ENCODE measurements at regions not wholly inside any gene's neighbourhood (a gene's known extent, or its start where the extent isn't known, plus 50 kb on each side); places are given as distances from the start of the nearest gene placed in this dataset.
"Not testable (repeated sequence)": the region's sequence is repeated elsewhere in the genome, so short reads cannot be mapped to it uniquely, and the experiment has no call there.

DNA sequence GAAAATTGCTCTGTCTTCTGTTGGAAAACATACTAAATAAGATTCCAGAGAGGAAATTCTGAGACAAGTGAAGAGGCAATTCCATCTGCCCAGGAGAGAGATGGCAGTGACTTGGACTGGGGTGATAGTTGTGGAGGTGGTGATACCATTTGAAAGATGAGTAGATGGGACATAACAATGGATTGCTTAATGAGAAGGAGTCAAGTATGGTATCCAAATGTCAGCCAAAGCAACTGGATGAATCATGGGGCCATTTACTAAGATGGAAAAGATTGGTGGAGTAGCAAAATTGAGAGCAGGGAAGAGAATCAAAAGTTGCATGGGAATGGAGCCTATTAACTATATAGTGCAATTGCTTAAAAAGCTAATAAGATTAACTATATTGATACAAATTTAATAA lies 222.1 kb downstream of the ETAA1 start:
- Mint-ChIP-seq H3K4me1 (no peaks in the 10 kb centered on the region), H3K4me3 (no peak overlapping the region), H3K27ac (ENCODE audit: low read depth) (no peak overlapping the region), H3K36me3 (ENCODE audit: insufficient read depth) (no peaks in the 10 kb centered on the region), H3K9me3 (no peaks in the 10 kb centered on the region), H3K27me3 (no peaks in the 10 kb centered on the region)
- no peak for DNase-seq (ENCODE audit: low spot score in 2 of 2)
- ATAC-seq (replicated peaks; ENCODE audit: extremely low read depth, poor library complexity, severe bottlenecking) = no peak

DNA sequence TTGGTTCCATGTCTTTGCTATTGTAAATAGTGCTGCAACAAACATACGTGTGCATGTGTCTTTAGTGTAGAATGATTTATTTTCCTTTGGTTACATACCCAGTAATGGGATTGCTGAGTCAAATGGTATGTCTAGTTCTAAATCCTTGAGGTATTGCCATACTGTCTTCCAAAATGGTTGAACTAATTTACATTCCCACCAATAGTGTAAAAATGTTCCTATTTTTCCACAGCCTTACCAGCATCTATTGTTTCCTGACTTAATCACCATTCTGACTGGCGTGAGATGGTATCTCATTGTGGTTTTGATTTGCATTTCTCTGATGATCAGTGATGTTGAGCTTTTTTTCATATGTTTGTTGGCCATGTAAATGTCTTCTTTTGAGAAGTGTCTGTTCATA lies 226.6 kb downstream of the ETAA1 start:
- H3K27ac Mint-ChIP-seq (ENCODE audit: low read depth); ATAC-seq (replicated peaks; ENCODE audit: extremely low read depth, poor library complexity, severe bottlenecking); H3K27me3 Mint-ChIP-seq; H3K36me3 Mint-ChIP-seq (ENCODE audit: insufficient read depth); H3K9me3 Mint-ChIP-seq; H3K4me3 Mint-ChIP-seq; H3K4me1 Mint-ChIP-seq; DNase-seq (ENCODE audit: low spot score in 2 of 2): not testable (repeated sequence)

DNA sequence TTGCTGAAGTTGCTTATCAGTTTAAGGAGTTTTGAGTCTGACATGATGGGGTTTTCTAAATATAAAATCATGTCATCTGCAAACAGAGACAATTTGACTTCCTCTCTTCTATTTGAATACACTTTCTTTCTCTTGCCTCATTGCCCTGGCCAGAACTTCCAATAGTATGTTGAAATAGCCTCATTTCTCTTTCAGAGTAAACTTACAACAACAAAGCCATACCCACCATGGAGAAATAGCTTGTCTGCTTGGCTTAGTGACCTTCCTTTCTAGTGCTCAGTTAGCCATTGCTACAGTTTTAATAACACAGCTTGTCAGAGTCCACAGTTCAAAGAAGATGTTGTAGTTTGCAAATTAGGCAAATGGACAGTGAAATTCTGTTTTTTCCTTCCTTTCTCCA lies 228.0 kb downstream of the ETAA1 start:
- ATAC-seq (replicated peaks; ENCODE audit: extremely low read depth, poor library complexity, severe bottlenecking) = no peak
- Mint-ChIP-seq H3K4me1 (no peaks in the 10 kb centered on the region), H3K4me3 (no peak overlapping the region), H3K27ac (ENCODE audit: low read depth) (no peak overlapping the region), H3K27me3 (no peaks in the 10 kb centered on the region), H3K36me3 (ENCODE audit: insufficient read depth) (no peaks in the 10 kb centered on the region), H3K9me3 (peaks cover 5% of the 10 kb centered on the region)
- no peak for DNase-seq (ENCODE audit: low spot score in 2 of 2)

DNA sequence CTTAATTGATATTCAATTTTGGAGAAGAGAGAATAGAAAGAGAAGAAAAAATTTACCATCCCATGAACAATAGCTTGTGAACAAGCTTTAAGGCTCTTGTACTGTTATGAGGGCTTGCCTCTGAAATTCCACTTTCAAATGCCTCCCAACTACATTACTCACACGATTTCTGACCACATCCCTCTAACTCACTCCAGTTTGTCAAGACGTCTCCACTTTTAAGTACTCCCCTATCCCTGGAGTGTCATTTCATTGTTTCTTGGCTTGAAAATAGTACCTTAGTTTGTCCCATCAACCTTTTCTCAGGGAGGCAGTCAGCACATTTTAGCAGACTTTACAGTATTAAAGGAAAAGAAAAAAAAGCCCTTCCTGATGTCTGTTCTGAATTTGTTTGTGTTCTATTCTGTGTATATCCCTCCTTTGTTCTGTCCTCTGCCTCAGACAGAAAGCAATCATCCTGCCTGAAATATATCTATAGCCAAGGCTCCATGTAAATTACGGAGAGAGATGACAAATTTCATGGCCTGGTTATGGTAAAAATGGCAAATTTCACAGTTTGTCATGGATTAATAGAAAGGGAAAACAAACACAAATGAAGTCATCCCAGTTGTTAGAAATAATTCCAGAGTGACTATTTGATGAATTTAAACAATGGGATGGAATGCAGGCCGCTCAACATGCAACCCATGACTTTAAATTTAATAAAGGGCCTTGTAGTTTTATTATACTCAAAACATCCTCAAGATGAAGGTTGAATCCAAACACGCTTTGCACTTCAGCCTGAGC lies 228.8 kb downstream of the ETAA1 start:
- peaks cover 5% of the 10 kb centered on the region for H3K9me3 Mint-ChIP-seq
- H3K36me3 Mint-ChIP-seq (ENCODE audit: insufficient read depth) = no peaks in the 10 kb centered on the region
- no peaks in the 10 kb centered on the region for H3K4me1 Mint-ChIP-seq
- DNase-seq (ENCODE audit: low spot score in 2 of 2) (no peak), ATAC-seq (replicated peaks; ENCODE audit: extremely low read depth, poor library complexity, severe bottlenecking) (no peak)
- H3K27ac Mint-ChIP-seq (ENCODE audit: low read depth) = no peak overlapping the region
- no peak overlapping the region for H3K4me3 Mint-ChIP-seq
- H3K27me3 Mint-ChIP-seq = no peaks in the 10 kb centered on the region

DNA sequence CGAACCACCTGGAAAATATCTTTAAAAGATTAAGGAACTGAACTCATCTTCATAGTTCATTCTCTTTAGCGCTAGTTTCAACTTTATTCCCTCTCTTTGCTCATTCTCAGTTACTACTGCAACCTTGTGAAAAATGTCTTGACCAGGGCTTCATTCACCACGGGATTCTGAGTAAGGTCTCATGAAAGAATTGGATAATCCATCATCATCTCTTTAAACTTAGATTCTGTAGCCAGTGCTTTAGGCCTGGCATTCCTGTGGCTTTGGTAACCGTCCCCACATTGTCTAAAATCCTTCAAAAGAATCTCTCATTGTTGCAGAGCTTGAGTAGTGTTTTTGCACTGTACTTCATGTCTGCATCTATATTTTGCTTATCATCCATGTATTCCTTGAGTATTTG lies 229.5 kb downstream of the ETAA1 start:
- no peaks in the 10 kb centered on the region for H3K27me3 Mint-ChIP-seq
- H3K27ac Mint-ChIP-seq (ENCODE audit: low read depth) = no peak overlapping the region
- ATAC-seq (replicated peaks; ENCODE audit: extremely low read depth, poor library complexity, severe bottlenecking) (no peak), DNase-seq (ENCODE audit: low spot score in 2 of 2) (no peak)
- H3K4me1 Mint-ChIP-seq = no peaks in the 10 kb centered on the region
- H3K4me3 Mint-ChIP-seq = no peak overlapping the region
- peaks cover 5% of the 10 kb centered on the region for H3K9me3 Mint-ChIP-seq
- no peaks in the 10 kb centered on the region for H3K36me3 Mint-ChIP-seq (ENCODE audit: insufficient read depth)

DNA sequence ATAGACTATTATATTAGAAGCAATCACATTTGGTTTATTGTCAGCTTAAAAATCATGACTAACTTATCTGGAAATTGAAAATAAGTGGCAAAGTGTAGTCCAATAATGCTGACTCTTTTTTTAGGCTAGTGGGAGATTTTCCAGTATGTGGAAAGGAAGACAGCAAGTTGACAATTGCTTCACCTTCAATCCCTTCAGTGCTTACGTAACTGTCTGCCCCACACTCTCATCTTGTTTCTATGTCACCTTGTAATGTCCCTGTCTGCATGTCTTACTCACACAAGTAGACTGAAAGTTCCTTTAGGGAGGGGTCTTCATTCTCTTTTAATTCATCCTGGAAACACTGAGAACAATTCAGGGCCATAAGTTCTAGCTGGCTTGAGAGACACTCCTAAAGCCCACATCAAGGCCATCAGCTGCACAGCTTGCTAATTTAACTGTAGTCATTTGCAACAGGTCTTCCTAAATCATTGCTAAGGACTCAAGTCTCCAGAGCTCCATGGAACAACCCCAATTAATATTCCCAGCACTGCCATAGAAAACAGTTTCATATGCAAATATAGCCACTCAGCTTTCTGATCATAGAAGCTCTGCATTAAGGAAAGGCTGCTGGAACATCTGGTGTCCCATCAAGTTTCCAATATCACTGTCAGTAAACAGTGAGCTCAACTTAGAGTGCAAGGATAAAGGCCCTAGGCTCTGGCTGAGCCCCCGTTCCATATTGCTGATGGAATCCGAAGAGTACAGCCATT lies 230.5 kb downstream of the ETAA1 start:
- DNase-seq (ENCODE audit: low spot score in 2 of 2) (no peak), ATAC-seq (replicated peaks; ENCODE audit: extremely low read depth, poor library complexity, severe bottlenecking) (no peak)
- Mint-ChIP-seq H3K27me3 (no peaks in the 10 kb centered on the region), H3K27ac (ENCODE audit: low read depth) (no peak overlapping the region), H3K4me1 (no peaks in the 10 kb centered on the region), H3K4me3 (no peak overlapping the region), H3K9me3 (peaks cover 5% of the 10 kb centered on the region), H3K36me3 (ENCODE audit: insufficient read depth) (no peaks in the 10 kb centered on the region)

DNA sequence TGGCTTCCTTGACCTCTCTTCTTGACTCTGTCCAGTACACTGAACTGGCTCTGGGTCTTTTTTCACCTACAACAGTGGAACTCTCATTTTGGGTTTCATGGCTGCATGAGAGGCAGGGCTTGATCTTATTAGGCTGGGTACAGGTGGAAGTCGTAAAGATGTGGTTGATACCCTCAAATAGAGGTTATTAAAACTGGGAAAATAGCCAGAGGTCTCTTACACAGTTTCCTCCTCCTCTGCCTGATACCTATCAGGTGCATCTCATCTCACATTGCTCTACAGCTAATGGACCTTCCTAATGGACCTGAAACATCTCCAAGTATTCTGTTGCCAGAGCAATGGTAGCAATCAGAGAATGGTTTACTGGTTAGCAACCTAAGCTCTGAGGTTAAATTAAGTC lies 231.8 kb downstream of the ETAA1 start:
- Mint-ChIP-seq H3K27ac (ENCODE audit: low read depth) (no peak overlapping the region), H3K9me3 (peaks cover 5% of the 10 kb centered on the region), H3K4me1 (no peaks in the 10 kb centered on the region), H3K36me3 (ENCODE audit: insufficient read depth) (no peaks in the 10 kb centered on the region), H3K4me3 (no peak overlapping the region), H3K27me3 (no peaks in the 10 kb centered on the region)
- ATAC-seq (replicated peaks; ENCODE audit: extremely low read depth, poor library complexity, severe bottlenecking) (no peak), DNase-seq (ENCODE audit: low spot score in 2 of 2) (no peak)

DNA sequence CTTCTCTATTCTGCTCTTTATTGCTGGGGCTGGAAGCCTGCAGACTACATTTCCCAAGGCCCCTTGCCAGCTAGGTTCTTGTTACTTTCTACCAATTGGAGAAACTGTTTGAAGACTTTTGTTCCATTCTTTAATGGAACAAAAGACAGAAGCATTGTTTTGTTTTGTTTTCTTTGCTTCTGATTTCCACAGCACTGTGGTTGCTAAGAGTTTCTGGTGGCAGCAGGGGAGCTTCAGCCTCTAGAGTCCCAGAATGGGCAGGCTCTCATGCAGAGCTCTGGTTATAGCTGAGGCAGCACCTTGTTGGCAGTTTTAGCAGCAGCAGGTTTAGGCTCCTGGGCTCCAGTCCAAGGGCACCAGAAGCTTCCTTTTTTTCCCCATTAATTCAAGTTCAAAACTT lies 234.3 kb downstream of the ETAA1 start:
- H3K36me3 Mint-ChIP-seq (ENCODE audit: insufficient read depth) = no peaks in the 10 kb centered on the region
- H3K4me3 Mint-ChIP-seq = no peak overlapping the region
- DNase-seq (ENCODE audit: low spot score in 2 of 2) (no peak), ATAC-seq (replicated peaks; ENCODE audit: extremely low read depth, poor library complexity, severe bottlenecking) (no peak)
- H3K27me3 Mint-ChIP-seq = no peaks in the 10 kb centered on the region
- no peak overlapping the region for H3K27ac Mint-ChIP-seq (ENCODE audit: low read depth)
- H3K4me1 Mint-ChIP-seq = no peaks in the 10 kb centered on the region
- no peaks in the 10 kb centered on the region for H3K9me3 Mint-ChIP-seq

DNA sequence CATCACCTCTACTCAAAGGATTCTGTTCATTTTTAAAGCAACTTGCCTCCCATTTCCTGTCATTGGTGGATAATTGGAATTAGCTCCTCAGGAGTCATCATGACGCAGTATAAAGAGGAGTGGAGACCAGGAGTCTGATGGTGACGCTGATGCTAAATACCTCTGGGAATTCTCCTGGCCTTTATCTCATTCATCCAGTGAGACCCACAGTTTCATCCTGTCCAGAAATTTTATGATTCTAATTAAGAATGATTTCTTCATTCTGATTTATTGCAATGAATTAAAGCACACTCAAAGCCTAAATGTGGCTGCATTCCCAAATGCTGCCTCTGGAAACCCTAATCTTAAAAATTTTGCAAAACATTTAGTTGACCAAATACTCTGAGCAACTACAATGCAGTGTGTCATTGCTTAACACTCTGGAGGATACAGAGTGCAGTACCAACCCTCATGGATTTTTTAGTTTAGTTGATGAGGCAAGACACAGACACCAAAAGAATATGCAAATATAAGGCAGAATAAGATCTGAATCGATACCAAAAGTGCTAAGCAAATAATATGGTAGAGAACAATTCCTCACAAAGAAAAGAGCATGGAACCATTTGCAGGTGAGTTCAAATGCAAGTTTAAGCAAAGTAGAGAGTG lies 236.2 kb downstream of the ETAA1 start:
- Mint-ChIP-seq H3K27me3 (no peaks in the 10 kb centered on the region), H3K36me3 (ENCODE audit: insufficient read depth) (no peaks in the 10 kb centered on the region), H3K27ac (ENCODE audit: low read depth) (no peak overlapping the region), H3K4me3 (no peak overlapping the region), H3K9me3 (no peaks in the 10 kb centered on the region), H3K4me1 (no peaks in the 10 kb centered on the region)
- no peak for ATAC-seq (replicated peaks; ENCODE audit: extremely low read depth, poor library complexity, severe bottlenecking)
- DNase-seq (ENCODE audit: low spot score in 2 of 2) = no peak

DNA sequence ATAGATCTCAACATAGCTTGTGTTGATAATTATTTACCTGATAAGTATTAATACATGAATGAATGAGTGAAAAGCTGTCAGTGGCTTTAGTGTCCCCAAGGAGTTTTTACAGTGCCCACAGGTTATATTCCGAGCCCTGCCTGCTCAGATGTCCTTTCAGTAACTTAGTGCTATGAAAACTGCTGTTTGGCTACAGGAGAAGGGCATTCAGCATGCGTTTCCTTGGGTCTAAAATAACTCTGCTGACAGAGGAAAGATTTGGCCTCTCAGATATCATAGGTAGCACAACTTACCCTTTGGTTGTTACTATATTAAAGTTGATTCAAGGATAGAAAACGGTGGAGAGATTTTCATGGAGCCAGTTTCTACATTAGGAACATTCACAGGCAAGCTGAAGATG lies 241.0 kb downstream of the ETAA1 start:
- Mint-ChIP-seq H3K36me3 (ENCODE audit: insufficient read depth) (peaks cover 2% of the 10 kb centered on the region), H3K4me3 (no peak overlapping the region), H3K27ac (ENCODE audit: low read depth) (no peak overlapping the region), H3K9me3 (no peaks in the 10 kb centered on the region), H3K27me3 (peaks cover 9% of the 10 kb centered on the region), H3K4me1 (no peaks in the 10 kb centered on the region)
- ATAC-seq (replicated peaks; ENCODE audit: extremely low read depth, poor library complexity, severe bottlenecking) = no peak
- DNase-seq (ENCODE audit: low spot score in 2 of 2) = no peak

DNA sequence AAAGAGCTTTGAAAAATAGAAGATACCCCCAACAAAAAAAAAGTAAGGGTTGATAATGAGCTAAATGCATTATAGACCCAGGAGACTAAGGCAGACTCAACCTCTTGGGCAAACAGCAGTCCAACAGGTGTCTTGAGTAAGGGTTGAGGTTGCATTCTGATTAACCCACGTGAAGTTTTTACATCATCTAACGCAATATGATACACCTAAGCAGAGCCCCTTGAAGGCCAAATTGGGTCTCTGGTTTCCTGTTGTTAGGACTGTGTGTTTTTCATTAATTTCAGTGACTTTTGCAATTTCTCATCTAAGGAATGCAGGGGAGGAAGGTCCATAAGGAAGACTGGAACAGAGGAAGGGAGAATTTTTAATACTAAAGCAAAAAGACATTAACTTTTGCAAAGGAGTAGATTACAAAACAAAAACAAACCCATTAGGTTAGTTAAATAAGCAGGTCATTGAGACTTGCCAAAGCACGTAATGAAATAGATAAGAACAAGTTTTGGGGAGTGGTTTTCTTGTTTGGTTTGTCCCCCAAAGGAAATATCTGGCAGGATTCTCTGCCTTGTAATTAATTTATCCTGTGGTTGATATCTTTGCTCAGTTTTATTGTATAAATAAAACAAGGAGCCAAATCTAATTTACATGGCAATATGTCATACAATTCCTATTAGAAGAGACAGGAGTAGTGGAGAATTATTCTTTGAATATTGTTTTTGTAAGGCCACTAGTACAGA lies 244.3 kb downstream of the ETAA1 start:
- Mint-ChIP-seq H3K36me3 (ENCODE audit: insufficient read depth) (peaks cover 2% of the 10 kb centered on the region), H3K9me3 (no peaks in the 10 kb centered on the region)

DNA sequence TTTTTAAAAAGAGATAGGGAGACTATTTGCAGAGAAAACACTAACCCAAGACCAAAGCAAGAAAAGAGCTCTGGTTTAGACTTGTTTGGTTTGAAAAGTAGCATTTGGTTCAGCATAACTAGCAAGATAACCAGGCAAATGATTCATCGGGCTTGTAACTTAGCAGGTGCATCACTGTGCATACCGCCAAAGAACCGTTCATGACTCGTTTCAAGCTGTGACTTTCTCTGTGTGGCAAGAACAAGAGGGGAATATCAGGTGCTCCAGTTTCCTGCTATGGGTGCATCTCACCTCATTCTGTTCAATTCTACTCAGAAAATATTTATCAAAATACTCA lies 244.9 kb downstream of the ETAA1 start:
- DNase-seq (ENCODE audit: low spot score in 2 of 2) (no peak), ATAC-seq (replicated peaks; ENCODE audit: extremely low read depth, poor library complexity, severe bottlenecking) (no peak)
- peaks cover 9% of the 10 kb centered on the region for H3K27me3 Mint-ChIP-seq
- no peak overlapping the region for H3K27ac Mint-ChIP-seq (ENCODE audit: low read depth)
- H3K36me3 Mint-ChIP-seq (ENCODE audit: insufficient read depth) = peaks cover 2% of the 10 kb centered on the region
- no peak overlapping the region for H3K4me3 Mint-ChIP-seq
- H3K9me3 Mint-ChIP-seq = no peaks in the 10 kb centered on the region
- no peaks in the 10 kb centered on the region for H3K4me1 Mint-ChIP-seq

More for the DNA sequence above, 244.3 kb downstream of the ETAA1 start:
- H3K4me1 Mint-ChIP-seq = no peaks in the 10 kb centered on the region
- H3K4me3 Mint-ChIP-seq = no peak overlapping the region
- ATAC-seq (replicated peaks; ENCODE audit: extremely low read depth, poor library complexity, severe bottlenecking) = no peak
- H3K27ac Mint-ChIP-seq (ENCODE audit: low read depth) = no peak overlapping the region
- no peak for DNase-seq (ENCODE audit: low spot score in 2 of 2)
- peaks cover 9% of the 10 kb centered on the region for H3K27me3 Mint-ChIP-seq
